Right ventricle myocardium superior (tissue), 1 donor: ENCODE measurements at regions not wholly inside any gene's neighbourhood (a gene's known extent, or its start where the extent isn't known, plus 50 kb on each side); places are given as distances from the start of the nearest gene placed in this dataset.
"Not testable (repeated sequence)": the region's sequence is repeated elsewhere in the genome, so short reads cannot be mapped to it uniquely, and the experiment has no call there.

Experiments used
- ATAC-seq: fragments of 200-7000 bp; cut with Tn5 transposase; one replicate; pipeline ENCODE4 v1.9.1; 2020; ENCODE audit warnings: mild to moderate bottlenecking; ENCODE audit not compliant: poor library complexity
- DNase-seq: peaks from one replicate; pipeline ENCODE4 v3.0.0-alpha.2; 2020
- intact Hi-C: fragments of 100-400 bp; cut with DNase I; formaldehyde crosslinking; loops from one replicate; pipeline ENCODE4 v1.11.2; 2022
- donor health status: DM: no; HTN: yes; CAD: no; lungs with severe emphysema.

DNA sequence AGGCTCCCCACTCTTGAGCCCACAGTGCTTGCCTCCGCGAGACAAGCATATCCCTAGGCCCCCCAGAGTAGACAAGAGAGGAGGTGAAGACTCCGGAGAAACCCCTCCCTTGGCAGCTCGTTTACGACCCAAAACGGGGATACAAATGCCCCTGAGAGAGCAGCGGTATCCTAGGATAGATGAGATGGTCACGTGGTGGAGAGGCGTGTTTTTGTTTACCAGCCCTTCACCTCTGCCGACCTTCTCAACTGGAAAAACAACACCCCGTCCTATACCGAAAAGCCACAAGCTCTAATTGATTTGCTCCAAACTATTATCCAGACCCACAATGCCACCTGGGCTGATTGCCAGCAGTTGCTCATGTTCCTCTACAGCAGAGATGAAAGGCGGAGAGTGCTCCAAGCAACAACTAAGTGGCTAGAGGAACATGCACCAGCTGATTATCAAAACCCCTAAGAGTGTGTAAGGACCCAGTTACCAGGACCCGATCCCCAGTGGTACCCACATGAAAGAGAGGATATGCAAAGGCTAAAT lies 99.5 kb upstream of the OSBPL11 start:
- intact Hi-C loops = no loop called here
- ATAC-seq (no peak), DNase-seq (no peak)

DNA sequence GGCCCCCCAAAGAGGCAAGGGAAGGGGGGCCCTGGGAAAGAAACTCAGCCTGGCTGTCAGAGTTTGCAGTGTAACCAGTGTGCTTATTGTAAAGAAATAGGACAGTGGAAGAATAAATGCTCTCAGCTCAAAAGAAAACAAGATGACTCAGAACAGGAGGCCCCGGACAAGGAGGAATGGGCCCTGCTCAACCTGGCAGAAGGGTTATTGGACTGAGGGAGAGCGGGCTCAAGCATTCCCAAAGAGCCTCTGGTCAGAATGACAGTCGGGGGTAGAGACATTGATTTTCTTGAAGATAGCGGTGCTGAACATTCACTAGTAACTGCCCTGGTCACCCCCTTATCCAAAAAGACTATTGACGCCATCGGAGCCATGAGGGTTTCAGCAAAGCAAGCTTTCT lies 100.4 kb upstream of the OSBPL11 start:
- no peak for DNase-seq
- intact Hi-C loops = no loop called here
- ATAC-seq = no peak

- DNase-seq, ATAC-seq, intact Hi-C loops: not testable (repeated sequence)
Measured at GRCh38 chr3:125697126-125697525, 101.8 kb upstream of the OSBPL11 start.

DNA sequence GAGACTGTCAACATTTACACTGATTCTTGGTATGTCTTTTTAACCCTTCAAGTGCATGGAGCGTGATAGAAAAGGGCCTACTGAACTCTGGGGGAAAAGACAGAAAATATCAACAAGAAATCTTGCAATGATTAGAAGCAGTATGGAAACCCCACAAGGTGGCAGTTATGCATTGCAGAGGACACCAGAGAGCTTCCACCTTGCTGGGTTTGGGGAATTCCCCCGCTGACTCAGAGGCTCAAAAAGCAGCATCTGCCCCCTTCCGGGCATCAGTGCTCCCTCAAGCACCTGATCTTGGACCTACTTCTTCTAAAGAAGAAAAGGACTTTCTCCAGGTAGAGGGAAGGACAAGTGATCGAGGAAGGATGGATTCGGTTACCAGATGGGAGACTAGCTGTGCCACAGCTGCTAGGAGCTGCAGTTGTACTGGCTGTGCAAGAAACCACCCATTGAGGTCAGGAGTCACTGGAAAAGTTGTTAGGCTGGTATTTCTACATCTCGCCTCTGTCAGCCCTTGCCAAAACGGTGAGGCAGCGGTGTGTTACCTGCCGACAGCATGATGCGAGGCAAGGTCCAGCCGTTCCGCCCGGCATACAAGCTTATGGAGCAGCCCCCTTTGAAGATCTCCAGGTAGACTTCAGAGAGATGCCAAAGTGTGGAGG lies 102.8 kb upstream of the OSBPL11 start:
- DNase-seq, intact Hi-C loops, ATAC-seq: not testable (repeated sequence)

DNA sequence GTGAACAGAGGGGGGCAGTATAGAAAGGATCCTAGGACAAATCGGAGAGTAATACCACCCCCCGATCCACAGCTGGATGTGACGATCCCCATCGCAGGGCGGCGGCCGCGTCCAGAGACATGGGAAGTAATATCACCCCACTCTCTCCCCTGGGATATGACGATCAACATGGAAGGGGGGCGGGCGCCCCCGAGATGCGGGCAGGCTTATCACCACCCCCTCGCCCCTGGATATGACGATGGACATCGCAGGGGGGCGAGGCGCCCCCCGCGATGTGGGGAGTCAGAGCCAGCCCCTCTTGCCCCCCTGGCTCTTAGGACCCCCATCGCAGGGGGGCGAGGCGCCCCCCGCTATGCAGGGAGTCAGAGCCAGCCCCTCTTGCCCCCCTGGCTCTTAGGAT lies 120.4 kb upstream of the OSBPL11 start:
- no peak for ATAC-seq
- intact Hi-C loops = no loop called here
- DNase-seq = no peak

- ATAC-seq, DNase-seq, intact Hi-C loops: not testable (repeated sequence)
Measured at GRCh38 chr3:125732151-125732550, 136.9 kb upstream of the OSBPL11 start.

DNA sequence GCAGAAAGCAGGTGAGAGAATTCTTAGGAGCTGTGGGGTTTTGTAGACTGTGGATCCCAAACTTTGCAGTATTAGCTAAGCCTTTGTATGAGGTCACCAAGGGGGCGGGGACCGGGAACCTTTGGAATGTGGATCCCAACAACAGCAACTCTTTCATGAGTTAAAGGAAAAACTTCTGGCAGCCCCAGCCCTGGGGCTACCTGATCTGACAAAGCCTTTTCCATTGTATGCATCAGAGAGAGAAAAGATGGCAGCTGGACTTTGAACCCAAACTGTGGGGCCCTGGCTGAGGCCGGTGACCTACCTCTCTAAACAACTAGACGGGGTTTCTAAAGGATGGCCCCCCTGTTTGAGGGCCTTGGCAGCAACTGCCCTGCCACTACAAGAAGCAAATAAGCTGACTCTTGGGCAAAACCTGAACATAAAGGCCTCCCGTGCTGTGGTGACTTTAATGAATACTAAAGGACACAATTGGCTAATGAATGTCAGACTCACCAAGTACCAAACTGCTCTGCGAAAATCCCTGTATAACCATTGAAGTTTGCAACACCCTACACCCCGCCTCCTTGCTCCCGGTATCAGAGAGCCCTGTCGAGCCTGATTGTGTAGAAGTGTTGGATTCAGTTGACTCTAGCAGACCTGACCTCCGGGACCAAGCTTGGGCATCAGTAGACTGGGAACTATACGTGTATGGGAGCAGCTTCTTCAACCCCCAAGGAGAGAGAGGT lies 146.9 kb upstream of the OSBPL11 start:
- intact Hi-C loops, DNase-seq, ATAC-seq: not testable (repeated sequence)

DNA sequence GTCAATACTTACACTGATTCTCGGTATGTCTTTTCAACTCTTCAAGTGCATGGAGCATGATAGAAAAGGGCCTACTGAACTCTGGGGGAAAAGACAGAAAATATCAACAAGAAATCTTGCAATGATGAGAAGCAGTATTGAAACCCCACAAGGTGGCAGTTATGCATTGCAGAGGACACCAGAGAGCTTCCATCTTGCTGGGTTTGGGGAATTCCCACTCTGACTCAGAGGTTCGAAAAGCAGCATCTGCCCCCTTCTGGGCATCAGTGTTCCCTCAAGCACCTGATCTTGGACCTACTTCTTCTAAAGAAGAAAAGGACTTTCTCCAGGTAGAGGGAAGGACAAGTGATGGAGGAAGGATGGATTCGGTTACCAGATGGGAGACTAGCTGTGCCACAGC lies 147.5 kb upstream of the OSBPL11 start:
- ATAC-seq, intact Hi-C loops, DNase-seq: not testable (repeated sequence)

DNA sequence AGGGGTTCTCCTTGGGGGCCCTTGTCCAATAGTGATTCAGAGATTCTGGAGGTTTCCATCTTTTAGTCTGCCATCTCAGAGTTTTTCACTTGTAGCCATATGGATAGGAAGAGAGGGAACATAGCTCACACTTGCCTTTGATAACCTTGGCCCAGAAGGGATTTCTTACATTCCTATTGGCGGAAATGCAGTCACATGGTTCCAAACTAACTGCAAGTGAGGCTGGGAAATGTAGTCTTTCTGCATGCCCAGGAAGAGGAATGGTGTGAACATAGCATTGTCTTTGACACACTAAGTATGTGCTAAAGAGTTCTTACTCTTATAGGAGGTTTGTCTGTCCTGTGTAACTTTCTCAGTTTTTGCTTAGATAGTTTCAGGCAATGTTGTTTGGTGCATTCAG lies 161.8 kb upstream of the OSBPL11 start:
- ATAC-seq, intact Hi-C loops, DNase-seq: not testable (repeated sequence)

DNA sequence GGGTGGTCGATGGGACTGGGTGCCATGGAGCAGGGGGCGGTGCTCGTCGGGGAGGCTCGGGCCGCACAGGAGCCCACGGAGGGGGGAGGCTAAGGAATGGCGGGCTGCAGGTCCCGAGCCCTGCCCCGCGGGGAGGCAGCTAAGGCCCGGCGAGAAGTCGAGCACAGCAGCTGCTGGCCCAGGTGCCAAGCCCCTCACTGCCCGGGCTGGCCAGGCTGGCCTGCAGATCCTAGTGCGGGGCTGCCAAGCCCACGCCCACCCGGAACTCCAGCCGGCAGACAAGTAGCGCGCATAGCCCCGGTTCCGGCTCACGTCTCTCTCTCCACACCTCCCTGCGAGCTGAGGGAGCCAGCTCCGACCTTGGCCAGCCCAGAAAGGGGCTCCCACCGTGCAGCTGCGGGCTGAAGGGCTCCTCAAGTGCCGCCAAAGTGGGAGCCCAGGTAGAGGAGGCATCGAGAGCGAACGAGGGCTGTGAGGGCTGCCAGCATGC lies 163.4 kb upstream of the OSBPL11 start:
- DNase-seq, ATAC-seq, intact Hi-C loops: not testable (repeated sequence)

GRCh38 chr3:125762601-125763000 lies 167.3 kb upstream of the OSBPL11 start:
- intact Hi-C loops, DNase-seq, ATAC-seq: not testable (repeated sequence)

GRCh38 chr3:125766285-125766826 lies 171.1 kb upstream of the OSBPL11 start:
- peak; percentile 76 for DNase-seq
- ATAC-seq, intact Hi-C loops: not testable (repeated sequence)

- intact Hi-C loops, DNase-seq, ATAC-seq: not testable (repeated sequence)
Measured at GRCh38 chr3:125766931-125767330, 171.6 kb upstream of the OSBPL11 start.

- no peak for ATAC-seq
- intact Hi-C loops = no loop called here
- no peak for DNase-seq
Measured at GRCh38 chr3:125767641-125768040, 172.3 kb upstream of the OSBPL11 start.

- ATAC-seq, intact Hi-C loops, DNase-seq: not testable (repeated sequence)
Measured at GRCh38 chr3:125768821-125769220, 173.5 kb upstream of the OSBPL11 start.

DNA sequence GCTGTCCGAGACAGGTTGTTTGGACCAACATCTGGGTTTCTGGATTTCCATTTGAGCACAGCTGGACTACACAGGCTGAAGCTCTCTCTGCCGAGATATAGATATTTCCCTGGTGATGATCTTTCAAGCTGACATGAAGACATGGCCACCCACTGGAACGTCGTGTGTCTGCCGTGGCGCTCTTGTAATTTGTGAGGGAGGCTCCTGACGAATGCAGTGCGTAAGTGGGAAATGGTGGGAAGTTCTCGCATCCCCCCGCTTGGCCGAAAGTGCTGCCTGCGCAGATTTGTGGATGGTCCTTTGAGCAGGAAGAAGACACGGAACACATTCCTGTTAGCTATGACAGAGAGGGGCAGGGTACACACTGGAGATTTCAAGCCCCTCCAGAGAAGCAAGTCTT lies 176.2 kb upstream of the OSBPL11 start:
- DNase-seq, intact Hi-C loops, ATAC-seq: not testable (repeated sequence)

GRCh38 chr3:125774433-125775034 lies 179.2 kb upstream of the OSBPL11 start:
- DNase-seq, ATAC-seq, intact Hi-C loops: not testable (repeated sequence)

- DNase-seq, ATAC-seq, intact Hi-C loops: not testable (repeated sequence)
Measured at GRCh38 chr3:125775106-125775505, 179.8 kb upstream of the OSBPL11 start.
